ENCODE measurements at regions not wholly inside any gene's neighbourhood (a gene's known extent, or its start where the extent isn't known, plus 50 kb on each side); places are given as distances from the start of the nearest gene placed in this dataset.

DNA sequence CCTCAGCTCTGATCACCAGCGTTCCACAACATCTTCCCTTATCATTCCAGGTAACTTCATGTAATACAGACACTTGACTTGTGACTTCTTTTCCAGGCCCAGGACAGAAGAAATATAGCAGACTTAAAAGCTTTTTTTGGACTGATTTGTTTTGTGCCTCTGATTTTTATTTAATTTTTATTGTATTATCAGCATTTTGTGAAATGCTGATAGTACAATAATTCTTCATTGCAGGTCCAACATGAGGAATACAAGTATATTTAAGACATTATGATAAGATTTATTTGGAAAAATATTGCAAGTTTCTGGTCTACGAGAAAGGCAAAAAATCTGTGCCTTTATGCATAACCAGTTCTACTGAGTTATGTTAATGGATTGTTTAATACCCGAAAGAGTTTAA, 94.5 kb upstream of the THUMPD2 start:
- H3K4me3 ChIP-seq: no peak overlapping the region
- H3K4me1 ChIP-seq (ENCODE audit: control insufficient read depth, insufficient read depth, low read length): no peaks in the 10 kb centered on the region
- CTCF ChIA-PET: no interaction called here
- no peak overlapping the region for H3K9ac ChIP-seq (ENCODE audit: control insufficient read depth, insufficient read depth, low read length)
- SMC1A ChIA-PET (ENCODE audit: uncharacterized antibody, unreplicated experiment): no interaction called here
- no peaks in the 10 kb centered on the region for H3K79me2 ChIP-seq (ENCODE audit: control insufficient read depth, insufficient read depth, low read length)
- H2AFZ ChIP-seq (ENCODE audit: control insufficient read depth, low read depth, low read length): no peak overlapping the region
- BruUV-seq (replicated peaks): no TSS peak
- no peak for FAIRE-seq
- peaks cover 0 to 1% of the 10 kb centered on the region in 2 experiments; a peak in 1 of 4 replicates for H3K27me3 ChIP-seq (replicated peaks in 1 of 2; ENCODE audit: control insufficient read depth in 2 of 2, insufficient read depth in 2 of 2, low read length in 1 of 2)
- ATAC-seq: no peak
- RAD21 ChIA-PET (ENCODE audit: unreplicated experiment): no interaction called here
- no peaks in the 10 kb centered on the region for H3K36me3 ChIP-seq (ENCODE audit: control insufficient read depth in 2 of 2, insufficient read depth in 2 of 2, low read length in 1 of 2)
- intact Hi-C loops (cut with micrococcal nuclease; ENCODE audit: unreplicated experiment): no loop called here
- POLR2A ChIA-PET: no interaction called here
- WGBS (ENCODE audit: insufficient coverage, insufficient replicate concordance, low lambda C conversion rate, missing lambda C conversion rate): 33% methylated on average over 3 of the region's 3 CpGs
- in situ Hi-C loops (cut with MboI): no loop called here
- H3K4me2 ChIP-seq (ENCODE audit: control insufficient read depth, insufficient read depth): no peak overlapping the region
- no peaks in the 10 kb centered on the region for H3K9me3 ChIP-seq (replicated peaks; ENCODE audit: control insufficient read depth, insufficient read depth, low read length)
- H3K27ac ChIP-seq (ENCODE audit: control insufficient read depth, insufficient read depth): no peak overlapping the region
- H4K20me1 ChIP-seq (ENCODE audit: control insufficient read depth, insufficient read depth): no peaks in the 10 kb centered on the region
- DNase-seq (ENCODE audit: low read depth, low spot score): no peak
- TF ChIP-seq IKZF2 (IDR thresholded peaks at IDR 0.05) (no peak), SIN3A (IDR thresholded peaks at IDR 0.05; ENCODE audit: low read depth, low read length) (no peak), RELB (IDR thresholded peaks at IDR 0.05; ENCODE audit: low read depth) (no peak), FOS (IDR thresholded peaks at IDR 0.05; ENCODE audit: borderline replicate concordance, extremely low read depth, insufficient read length) (no peak), KDM1A (IDR thresholded peaks at IDR 0.05; ENCODE audit: borderline replicate concordance) (no peak), SUPT20H (IDR thresholded peaks at IDR 0.05; ENCODE audit: borderline replicate concordance, control insufficient read depth, low read depth, low read length) (no peak), HCFC1 (IDR thresholded peaks at IDR 0.05; ENCODE audit: low read length) (no peak), MEF2A (IDR thresholded peaks at IDR 0.05; ENCODE audit: insufficient read depth, low read depth, low read length) (no peak), HDAC2 (IDR thresholded peaks at IDR 0.05) (no peak), NR2C2 (IDR thresholded peaks at IDR 0.05; ENCODE audit: borderline replicate concordance, control insufficient read depth, insufficient read length, low read depth) (no peak), DPF2 (IDR thresholded peaks at IDR 0.05) (no peak), EED (IDR thresholded peaks at IDR 0.05; ENCODE audit: low read depth) (no peak)
- TF ChIP-seq, protein P1, sequence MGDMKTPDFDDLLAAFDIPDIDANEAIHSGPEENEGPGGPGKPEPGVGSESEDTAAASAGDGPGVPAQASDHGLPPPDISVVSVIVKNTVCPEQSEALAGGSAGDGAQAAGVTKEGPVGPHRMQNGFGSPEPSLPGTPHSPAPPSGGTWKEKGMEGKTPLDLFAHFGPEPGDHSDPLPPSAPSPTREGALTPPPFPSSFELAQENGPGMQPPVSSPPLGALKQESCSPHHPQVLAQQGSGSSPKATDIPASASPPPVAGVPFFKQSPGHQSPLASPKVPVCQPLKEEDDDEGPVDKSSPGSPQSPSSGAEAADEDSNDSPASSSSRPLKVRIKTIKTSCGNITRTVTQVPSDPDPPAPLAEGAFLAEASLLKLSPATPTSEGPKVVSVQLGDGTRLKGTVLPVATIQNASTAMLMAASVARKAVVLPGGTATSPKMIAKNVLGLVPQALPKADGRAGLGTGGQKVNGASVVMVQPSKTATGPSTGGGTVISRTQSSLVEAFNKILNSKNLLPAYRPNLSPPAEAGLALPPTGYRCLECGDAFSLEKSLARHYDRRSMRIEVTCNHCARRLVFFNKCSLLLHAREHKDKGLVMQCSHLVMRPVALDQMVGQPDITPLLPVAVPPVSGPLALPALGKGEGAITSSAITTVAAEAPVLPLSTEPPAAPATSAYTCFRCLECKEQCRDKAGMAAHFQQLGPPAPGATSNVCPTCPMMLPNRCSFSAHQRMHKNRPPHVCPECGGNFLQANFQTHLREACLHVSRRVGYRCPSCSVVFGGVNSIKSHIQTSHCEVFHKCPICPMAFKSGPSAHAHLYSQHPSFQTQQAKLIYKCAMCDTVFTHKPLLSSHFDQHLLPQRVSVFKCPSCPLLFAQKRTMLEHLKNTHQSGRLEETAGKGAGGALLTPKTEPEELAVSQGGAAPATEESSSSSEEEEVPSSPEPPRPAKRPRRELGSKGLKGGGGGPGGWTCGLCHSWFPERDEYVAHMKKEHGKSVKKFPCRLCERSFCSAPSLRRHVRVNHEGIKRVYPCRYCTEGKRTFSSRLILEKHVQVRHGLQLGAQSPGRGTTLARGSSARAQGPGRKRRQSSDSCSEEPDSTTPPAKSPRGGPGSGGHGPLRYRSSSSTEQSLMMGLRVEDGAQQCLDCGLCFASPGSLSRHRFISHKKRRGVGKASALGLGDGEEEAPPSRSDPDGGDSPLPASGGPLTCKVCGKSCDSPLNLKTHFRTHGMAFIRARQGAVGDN (IDR thresholded peaks at IDR 0.05): no peak
- TF ChIP-seq, protein P2, sequence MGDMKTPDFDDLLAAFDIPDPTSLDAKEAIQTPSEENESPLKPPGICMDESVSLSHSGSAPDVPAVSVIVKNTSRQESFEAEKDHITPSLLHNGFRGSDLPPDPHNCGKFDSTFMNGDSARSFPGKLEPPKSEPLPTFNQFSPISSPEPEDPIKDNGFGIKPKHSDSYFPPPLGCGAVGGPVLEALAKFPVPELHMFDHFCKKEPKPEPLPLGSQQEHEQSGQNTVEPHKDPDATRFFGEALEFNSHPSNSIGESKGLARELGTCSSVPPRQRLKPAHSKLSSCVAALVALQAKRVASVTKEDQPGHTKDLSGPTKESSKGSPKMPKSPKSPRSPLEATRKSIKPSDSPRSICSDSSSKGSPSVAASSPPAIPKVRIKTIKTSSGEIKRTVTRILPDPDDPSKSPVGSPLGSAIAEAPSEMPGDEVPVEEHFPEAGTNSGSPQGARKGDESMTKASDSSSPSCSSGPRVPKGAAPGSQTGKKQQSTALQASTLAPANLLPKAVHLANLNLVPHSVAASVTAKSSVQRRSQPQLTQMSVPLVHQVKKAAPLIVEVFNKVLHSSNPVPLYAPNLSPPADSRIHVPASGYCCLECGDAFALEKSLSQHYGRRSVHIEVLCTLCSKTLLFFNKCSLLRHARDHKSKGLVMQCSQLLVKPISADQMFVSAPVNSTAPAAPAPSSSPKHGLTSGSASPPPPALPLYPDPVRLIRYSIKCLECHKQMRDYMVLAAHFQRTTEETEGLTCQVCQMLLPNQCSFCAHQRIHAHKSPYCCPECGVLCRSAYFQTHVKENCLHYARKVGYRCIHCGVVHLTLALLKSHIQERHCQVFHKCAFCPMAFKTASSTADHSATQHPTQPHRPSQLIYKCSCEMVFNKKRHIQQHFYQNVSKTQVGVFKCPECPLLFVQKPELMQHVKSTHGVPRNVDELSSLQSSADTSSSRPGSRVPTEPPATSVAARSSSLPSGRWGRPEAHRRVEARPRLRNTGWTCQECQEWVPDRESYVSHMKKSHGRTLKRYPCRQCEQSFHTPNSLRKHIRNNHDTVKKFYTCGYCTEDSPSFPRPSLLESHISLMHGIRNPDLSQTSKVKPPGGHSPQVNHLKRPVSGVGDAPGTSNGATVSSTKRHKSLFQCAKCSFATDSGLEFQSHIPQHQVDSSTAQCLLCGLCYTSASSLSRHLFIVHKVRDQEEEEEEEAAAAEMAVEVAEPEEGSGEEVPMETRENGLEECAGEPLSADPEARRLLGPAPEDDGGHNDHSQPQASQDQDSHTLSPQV (IDR thresholded peaks at IDR 0.05): no peak
- TF ChIP-seq, protein P3, sequence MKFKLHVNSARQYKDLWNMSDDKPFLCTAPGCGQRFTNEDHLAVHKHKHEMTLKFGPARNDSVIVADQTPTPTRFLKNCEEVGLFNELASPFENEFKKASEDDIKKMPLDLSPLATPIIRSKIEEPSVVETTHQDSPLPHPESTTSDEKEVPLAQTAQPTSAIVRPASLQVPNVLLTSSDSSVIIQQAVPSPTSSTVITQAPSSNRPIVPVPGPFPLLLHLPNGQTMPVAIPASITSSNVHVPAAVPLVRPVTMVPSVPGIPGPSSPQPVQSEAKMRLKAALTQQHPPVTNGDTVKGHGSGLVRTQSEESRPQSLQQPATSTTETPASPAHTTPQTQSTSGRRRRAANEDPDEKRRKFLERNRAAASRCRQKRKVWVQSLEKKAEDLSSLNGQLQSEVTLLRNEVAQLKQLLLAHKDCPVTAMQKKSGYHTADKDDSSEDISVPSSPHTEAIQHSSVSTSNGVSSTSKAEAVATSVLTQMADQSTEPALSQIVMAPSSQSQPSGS (IDR thresholded peaks at IDR 0.05; ENCODE audit: low read length): no peak

All from GM12878 (cell line).